HepG2 (cell line): ENCODE measurements at regions not wholly inside any gene's neighbourhood (a gene's known extent, or its start where the extent isn't known, plus 50 kb on each side); places are given as distances from the start of the nearest gene placed in this dataset.

ENCODE experiments used
- AGO1 ChIP-seq: fragments of 200-400 bp; formaldehyde crosslinking; IDR thresholded peaks from 2 replicates; pipeline ENCODE4 v1.6.1; 2017; ENCODE audit warnings: mild to moderate bottlenecking, low read depth, low read length, moderate library complexity; ENCODE audit not compliant: poor library complexity, severe bottlenecking
- CTCF ChIP-seq: sonication (generic); formaldehyde crosslinking; IDR thresholded peaks from 2 replicates; pipeline ENCODE4 v1.5.0; 2020; ENCODE audit warnings: mild to moderate bottlenecking, missing genetic modification reagents, moderate library complexity
- KLF9 ChIP-seq: IDR thresholded peaks from 2 replicates; pipeline ENCODE4 v1.6.1; 2016; ENCODE audit warnings: low read depth
- MTA3 ChIP-seq: sonication (generic); formaldehyde crosslinking; IDR thresholded peaks from 2 replicates; pipeline ENCODE4 v1.4.0; 2020; ENCODE audit warnings: missing genetic modification reagents
- NAIF1 ChIP-seq: sonication (generic); formaldehyde crosslinking; IDR thresholded peaks from 2 replicates; pipeline ENCODE4 v1.5.0; 2020; ENCODE audit warnings: mild to moderate bottlenecking, missing genetic modification reagents, borderline replicate concordance
- NFE2L2 ChIP-seq: fragments of 150-350 bp; IDR thresholded peaks from 2 replicates; pipeline ENCODE4 v1.6.1; 2014; ENCODE audit warnings: low read length
- SRF ChIP-seq: IDR thresholded peaks from 2 replicates; pipeline ENCODE4 v1.6.1; 2011; ENCODE audit warnings: mild to moderate bottlenecking, low read depth, low read length, moderate library complexity
- STAT5B ChIP-seq: sonication (generic); formaldehyde crosslinking; IDR thresholded peaks from 2 replicates; pipeline ENCODE4 v1.4.0; 2020; ENCODE audit warnings: missing genetic modification reagents
- ZBTB26 ChIP-seq: IDR thresholded peaks from 2 replicates; pipeline ENCODE4 v1.6.1; 2016; ENCODE audit warnings: missing compliant biosample characterization, missing genetic modification reagents, borderline replicate concordance
- ZBTB4 ChIP-seq: sonication (generic); formaldehyde crosslinking; IDR thresholded peaks from 2 replicates; pipeline ENCODE4 v1.4.0; 2020; ENCODE audit warnings: missing genetic modification reagents, mild to moderate bottlenecking, borderline replicate concordance
- ZKSCAN8 ChIP-seq: IDR thresholded peaks from 2 replicates; pipeline ENCODE4 v1.6.1; 2016; ENCODE audit warnings: borderline replicate concordance, missing genetic modification reagents, missing compliant biosample characterization
- ZNF280D ChIP-seq: sonication (generic); formaldehyde crosslinking; IDR thresholded peaks from 2 replicates; pipeline ENCODE4 v1.5.1; 2020; ENCODE audit warnings: mild to moderate bottlenecking, missing genetic modification reagents
- ZNF331 ChIP-seq: sonication (generic); formaldehyde crosslinking; IDR thresholded peaks from 2 replicates; pipeline ENCODE4 v1.4.0; 2020; ENCODE audit warnings: missing genetic modification reagents
- ZNF460 ChIP-seq: sonication (generic); formaldehyde crosslinking; IDR thresholded peaks from 2 replicates; pipeline ENCODE4 v1.5.1; 2020; ENCODE audit warnings: missing genetic modification reagents, mild to moderate bottlenecking, borderline replicate concordance
- ZNF530 ChIP-seq: sonication (generic); formaldehyde crosslinking; IDR thresholded peaks from 2 replicates; pipeline ENCODE4 v1.5.0; 2020; ENCODE audit warnings: low read depth, mild to moderate bottlenecking, missing genetic modification reagents
- ZNF629 ChIP-seq: sonication (generic); formaldehyde crosslinking; conservative IDR thresholded peaks from 2 replicates; pipeline ENCODE4 v1.5.0; 2020; ENCODE audit warnings: missing genetic modification reagents
- ZNF713 ChIP-seq: sonication (generic); formaldehyde crosslinking; IDR thresholded peaks from 2 replicates; pipeline ENCODE4 v1.4.0; 2020; ENCODE audit warnings: mild to moderate bottlenecking, missing genetic modification reagents
- TF ChIP-seq, protein P1 (sequence below): sonication (generic); formaldehyde crosslinking; IDR thresholded peaks from 2 replicates; pipeline ENCODE4 v1.4.0; 2020; ENCODE audit warnings: mild to moderate bottlenecking, missing genetic modification reagents

DNA sequence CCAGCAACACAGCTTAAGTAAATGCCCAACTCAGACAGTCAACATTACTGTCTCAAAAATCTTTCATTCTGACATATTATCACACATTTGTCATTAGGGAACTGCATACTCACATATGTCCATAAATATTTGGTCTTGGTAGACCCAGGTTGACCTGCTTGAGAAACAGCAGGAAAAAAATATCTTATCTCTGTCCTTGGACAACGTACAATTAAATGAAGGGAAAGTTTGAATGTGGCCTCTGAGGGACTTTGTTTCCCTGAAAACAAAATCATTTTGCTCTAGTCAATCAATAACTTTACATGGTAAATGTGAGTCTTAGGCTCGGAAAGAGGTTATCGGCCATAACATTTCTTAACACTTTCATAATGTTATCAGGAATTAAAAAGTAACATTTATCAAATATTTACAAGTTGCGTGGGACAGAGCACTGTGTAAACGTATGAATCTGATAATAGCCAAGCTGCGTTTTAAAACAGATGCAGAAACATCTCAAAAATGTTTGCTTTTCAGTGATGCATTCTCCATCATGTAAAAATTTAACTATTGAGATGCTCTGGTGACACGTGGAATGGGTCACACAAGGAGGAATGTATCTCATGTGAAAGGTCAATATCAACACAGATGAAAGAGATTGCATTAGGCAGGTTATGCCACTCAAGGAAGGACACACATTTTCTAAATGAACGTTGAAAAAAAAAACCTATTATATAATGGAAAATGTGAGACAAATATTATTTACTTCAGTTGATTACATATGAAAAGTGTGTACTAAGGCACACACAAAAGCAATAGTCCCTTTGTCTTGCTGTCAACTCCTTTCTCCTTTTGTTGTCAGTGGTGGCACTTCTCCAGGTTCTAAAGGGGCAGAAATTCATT, 304.4 kb downstream of the WDR72 start (continued):
- TF ChIP-seq ZNF331 (CRISPR knock-in tag) (peak; percentile 35; the same call in 1 of the 2 replicates), ZKSCAN8 (CRISPR knock-in tag) (no peak), ZNF629 (0 out of 2 replicates have a peak, but pooled peaks have one; percentile 9), CTCF (no peak), ZNF530 (CRISPR knock-in tag) (no peak), ZNF460 (CRISPR knock-in tag) (no peak), ZNF280D (CRISPR knock-in tag) (peak; percentile 66), NAIF1 (CRISPR knock-in tag) (peak; percentile 35; the same call in 1 of the 2 replicates), SRF (no peak), ZNF713 (CRISPR knock-in tag) (no peak), NFE2L2 (no peak), MTA3 (CRISPR knock-in tag) (no peak), KLF9 (CRISPR knock-in tag) (no peak; the same call in 1 of the 2 replicates), STAT5B (CRISPR knock-in tag) (peak; percentile 86), AGO1 (no peak), ZBTB4 (CRISPR knock-in tag) (no peak), ZBTB26 (CRISPR knock-in tag) (no peak)
- TF ChIP-seq, protein P1, sequence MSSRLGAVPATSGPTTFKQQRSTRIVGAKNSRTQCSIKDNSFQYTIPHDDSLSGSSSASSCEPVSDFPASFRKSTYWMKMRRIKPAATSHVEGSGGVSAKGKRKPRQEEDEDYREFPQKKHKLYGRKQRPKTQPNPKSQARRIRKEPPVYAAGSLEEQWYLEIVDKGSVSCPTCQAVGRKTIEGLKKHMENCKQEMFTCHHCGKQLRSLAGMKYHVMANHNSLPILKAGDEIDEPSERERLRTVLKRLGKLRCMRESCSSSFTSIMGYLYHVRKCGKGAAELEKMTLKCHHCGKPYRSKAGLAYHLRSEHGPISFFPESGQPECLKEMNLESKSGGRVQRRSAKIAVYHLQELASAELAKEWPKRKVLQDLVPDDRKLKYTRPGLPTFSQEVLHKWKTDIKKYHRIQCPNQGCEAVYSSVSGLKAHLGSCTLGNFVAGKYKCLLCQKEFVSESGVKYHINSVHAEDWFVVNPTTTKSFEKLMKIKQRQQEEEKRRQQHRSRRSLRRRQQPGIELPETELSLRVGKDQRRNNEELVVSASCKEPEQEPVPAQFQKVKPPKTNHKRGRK (CRISPR knock-in tag): no peak
